ENCODE measurements at regions not wholly inside any gene's neighbourhood (a gene's known extent, or its start where the extent isn't known, plus 50 kb on each side); places are given as distances from the start of the nearest gene placed in this dataset.

- no peak for DNase-seq
These were observed 200.5 kb upstream of the KLF4 start for GRCh38 chr9:107690021-107690420.

- DNase-seq: no peak
These were observed 199.2 kb upstream of the KLF4 start for GRCh38 chr9:107688728-107689127.

GRCh38 chr9:107685901-107686300, 196.3 kb upstream of the KLF4 start:
- no peak for DNase-seq

GRCh38 chr9:107685376-107685775, 195.8 kb upstream of the KLF4 start:
- no peak for DNase-seq

GRCh38 chr9:107684224-107684623, 194.7 kb upstream of the KLF4 start:
- no peak for DNase-seq

GRCh38 chr9:107683566-107683965, 194.0 kb upstream of the KLF4 start:
- DNase-seq: no peak

- no peak for DNase-seq
These were observed 192.4 kb upstream of the KLF4 start for GRCh38 chr9:107681988-107682387.

GRCh38 chr9:107675351-107676259, 186.0 kb upstream of the KLF4 start:
- DNase-seq: peak; percentile 2

GRCh38 chr9:107674721-107675277, 185.2 kb upstream of the KLF4 start:
- no peak for DNase-seq

- no peak for DNase-seq
These were observed 184.5 kb upstream of the KLF4 start for GRCh38 chr9:107673861-107674720.

GRCh38 chr9:107671588-107671987, 182.0 kb upstream of the KLF4 start:
- no peak for DNase-seq

GRCh38 chr9:107669422-107669821, 179.9 kb upstream of the KLF4 start:
- DNase-seq: no peak

GRCh38 chr9:107667231-107668070, 177.9 kb upstream of the KLF4 start:
- no peak for DNase-seq

GRCh38 chr9:107665057-107665456, 175.5 kb upstream of the KLF4 start:
- no peak for DNase-seq

- DNase-seq: no peak
These were observed 171.4 kb upstream of the KLF4 start for GRCh38 chr9:107660976-107661375.

- DNase-seq: no peak
These were observed 163.8 kb upstream of the KLF4 start for GRCh38 chr9:107653263-107653821.

GRCh38 chr9:107650995-107651394, 161.4 kb upstream of the KLF4 start:
- no peak for DNase-seq

- DNase-seq: no peak
These were observed 160.8 kb upstream of the KLF4 start for GRCh38 chr9:107650321-107650720.

GRCh38 chr9:107648153-107648715, 158.7 kb upstream of the KLF4 start:
- DNase-seq: no peak

GRCh38 chr9:107647611-107648010, 158.0 kb upstream of the KLF4 start:
- DNase-seq: no peak

- no peak for DNase-seq
These were observed 157.6 kb upstream of the KLF4 start for GRCh38 chr9:107647141-107647540.

- DNase-seq: no peak
These were observed 155.9 kb upstream of the KLF4 start for GRCh38 chr9:107645464-107645833.

Measured in CD4-positive, alpha-beta T cell treated with Interleukin-4 for 4 hours (primary cell).